ENCODE measurements at regions not wholly inside any gene's neighbourhood (a gene's known extent, or its start where the extent isn't known, plus 50 kb on each side); places are given as distances from the start of the nearest gene placed in this dataset.

DNA sequence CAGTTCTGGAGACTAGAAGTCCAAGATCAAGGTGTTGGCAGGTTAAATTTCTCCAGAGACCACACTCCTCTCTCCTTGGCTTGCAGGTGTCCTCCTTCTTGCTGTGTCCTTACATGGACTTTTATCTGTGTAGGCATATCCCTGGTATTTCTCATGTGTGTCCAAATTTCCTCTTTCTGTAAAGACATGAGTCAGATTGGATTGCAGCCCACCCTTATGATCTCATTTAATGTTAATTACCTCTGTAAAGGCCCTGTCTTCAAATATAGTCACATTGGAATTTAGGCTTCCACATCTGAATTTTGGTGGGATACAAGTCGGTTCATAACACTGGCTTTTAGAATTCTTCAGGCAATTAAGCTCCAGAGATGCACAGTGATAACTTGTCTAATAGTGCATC is 322.2 kb upstream of the GRIA1 start:
- no peaks in the 10 kb centered on the region for H3K4me1 Mint-ChIP-seq
- H3K27ac Mint-ChIP-seq = no peak overlapping the region
- no peaks in the 10 kb centered on the region for H3K36me3 Mint-ChIP-seq
- H3K4me3 Mint-ChIP-seq = no peak overlapping the region
- no peaks in the 10 kb centered on the region for H3K27me3 Mint-ChIP-seq
- peaks cover 3% of the 10 kb centered on the region for H3K9me3 Mint-ChIP-seq

DNA sequence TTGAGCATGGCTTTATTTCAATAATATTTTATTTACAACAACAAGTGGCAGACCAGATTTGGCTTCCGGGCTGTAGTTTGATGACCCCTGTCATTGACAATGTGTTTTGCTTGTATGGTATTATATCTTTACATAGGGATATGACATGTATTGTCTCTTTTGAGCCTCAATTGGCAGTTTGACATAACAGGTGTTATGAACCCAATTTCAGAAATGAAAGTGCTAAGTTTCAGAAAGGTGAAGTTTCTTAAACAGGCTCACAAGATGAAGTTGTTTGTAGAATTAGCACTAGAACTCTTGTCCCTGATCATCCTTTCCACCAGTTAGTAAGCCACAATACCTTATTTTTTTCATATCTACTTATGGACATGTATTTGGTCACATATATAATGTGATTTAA is 303.0 kb upstream of the GRIA1 start:
- H3K4me3 Mint-ChIP-seq = no peak overlapping the region
- H3K27me3 Mint-ChIP-seq = no peaks in the 10 kb centered on the region
- H3K36me3 Mint-ChIP-seq = no peaks in the 10 kb centered on the region
- peaks cover 8% of the 10 kb centered on the region for H3K9me3 Mint-ChIP-seq
- H3K4me1 Mint-ChIP-seq = no peaks in the 10 kb centered on the region
- H3K27ac Mint-ChIP-seq = no peak overlapping the region

DNA sequence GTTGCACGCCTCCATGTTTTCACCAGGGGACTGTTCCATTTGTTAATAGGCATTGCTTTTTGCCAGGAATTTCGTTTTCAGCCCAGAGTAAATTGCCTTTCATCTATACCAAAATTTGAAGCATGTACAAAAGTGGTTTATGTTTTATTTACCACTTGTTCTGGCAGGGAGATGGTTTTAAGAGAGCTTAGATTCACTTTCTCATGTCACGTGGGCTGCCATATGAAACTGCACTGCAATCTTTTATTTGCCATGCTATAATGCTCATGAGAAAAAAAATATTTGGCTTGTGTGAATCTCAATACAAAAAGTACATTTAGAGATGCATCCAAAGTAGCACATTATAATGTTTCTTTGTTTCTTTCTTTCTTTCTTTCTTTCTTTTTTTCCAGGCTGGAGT is 284.1 kb upstream of the GRIA1 start:
- H3K36me3 Mint-ChIP-seq = no peaks in the 10 kb centered on the region
- no peak overlapping the region for H3K4me3 Mint-ChIP-seq
- H3K27me3 Mint-ChIP-seq = no peaks in the 10 kb centered on the region
- H3K9me3 Mint-ChIP-seq = no peaks in the 10 kb centered on the region
- H3K27ac Mint-ChIP-seq = no peak overlapping the region
- no peaks in the 10 kb centered on the region for H3K4me1 Mint-ChIP-seq

DNA sequence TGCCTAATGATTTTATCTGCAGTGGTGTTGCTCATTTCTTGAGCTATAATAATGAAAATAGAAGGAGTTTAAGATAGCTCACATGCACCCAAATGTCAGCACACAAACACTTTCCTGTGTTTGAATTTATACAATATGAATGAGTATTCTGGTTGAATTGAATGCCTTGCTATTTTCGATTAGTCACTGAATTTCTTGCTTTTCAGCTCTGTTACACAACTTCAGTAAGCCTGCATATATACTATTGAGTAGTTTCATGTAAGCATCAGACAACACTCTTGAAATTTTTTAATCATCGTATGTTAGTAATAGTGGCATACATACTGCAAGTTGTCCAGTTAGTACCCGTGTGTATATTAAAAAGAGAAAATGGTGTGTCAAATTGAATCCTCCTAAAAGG is 281.5 kb upstream of the GRIA1 start:
- no peak overlapping the region for H3K4me3 Mint-ChIP-seq
- H3K36me3 Mint-ChIP-seq = no peaks in the 10 kb centered on the region
- peaks cover 4% of the 10 kb centered on the region for H3K9me3 Mint-ChIP-seq
- H3K27ac Mint-ChIP-seq = no peak overlapping the region
- H3K27me3 Mint-ChIP-seq = no peaks in the 10 kb centered on the region
- H3K4me1 Mint-ChIP-seq = no peaks in the 10 kb centered on the region

DNA sequence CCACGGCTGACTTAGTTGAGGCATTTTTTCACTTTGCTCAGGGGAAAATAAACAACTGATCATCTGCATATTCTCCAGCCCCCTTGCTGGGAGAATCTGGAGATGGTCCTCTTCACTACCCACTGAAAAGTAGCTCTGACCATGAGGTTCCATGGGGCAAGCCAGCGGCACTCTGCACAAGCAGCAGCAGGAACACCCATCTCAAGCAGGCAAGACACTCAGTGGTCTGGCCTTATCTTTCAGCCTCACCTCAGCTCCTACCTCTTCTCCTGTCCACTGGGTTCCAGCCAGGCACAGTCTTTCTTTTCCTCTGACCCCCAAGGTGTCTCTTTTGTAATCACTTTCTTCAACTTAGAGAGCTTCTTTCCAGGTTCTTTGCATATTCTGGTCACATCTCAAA is 280.8 kb upstream of the GRIA1 start:
- no peaks in the 10 kb centered on the region for H3K4me1 Mint-ChIP-seq
- no peak overlapping the region for H3K27ac Mint-ChIP-seq
- no peak overlapping the region for H3K4me3 Mint-ChIP-seq
- H3K27me3 Mint-ChIP-seq = no peaks in the 10 kb centered on the region
- no peaks in the 10 kb centered on the region for H3K36me3 Mint-ChIP-seq
- peaks cover 6% of the 10 kb centered on the region for H3K9me3 Mint-ChIP-seq

DNA sequence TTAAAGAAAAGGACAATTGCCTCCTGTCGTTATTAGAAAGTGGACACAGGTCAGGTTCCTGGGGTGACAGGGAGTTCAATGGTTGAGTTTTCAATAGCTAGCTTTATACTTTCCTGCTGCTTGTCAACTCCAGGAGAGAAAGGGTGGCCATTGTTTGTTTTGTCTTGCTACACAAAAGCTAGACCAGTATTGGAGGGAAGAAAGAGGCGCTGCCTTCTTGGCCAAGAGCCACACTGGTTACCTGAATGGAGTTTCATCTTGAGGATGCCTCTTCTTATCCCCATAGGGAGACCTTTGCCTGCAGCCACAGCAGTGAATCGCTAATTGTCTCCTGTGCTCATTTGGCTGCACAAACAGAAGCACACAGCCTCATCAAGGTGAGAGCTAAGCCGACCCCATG is 279.4 kb upstream of the GRIA1 start:
- H3K9me3 Mint-ChIP-seq = peaks cover 15% of the 10 kb centered on the region
- H3K27me3 Mint-ChIP-seq = no peaks in the 10 kb centered on the region
- no peaks in the 10 kb centered on the region for H3K4me1 Mint-ChIP-seq
- no peak overlapping the region for H3K4me3 Mint-ChIP-seq
- peaks cover 4% of the 10 kb centered on the region for H3K36me3 Mint-ChIP-seq
- H3K27ac Mint-ChIP-seq = no peak overlapping the region

DNA sequence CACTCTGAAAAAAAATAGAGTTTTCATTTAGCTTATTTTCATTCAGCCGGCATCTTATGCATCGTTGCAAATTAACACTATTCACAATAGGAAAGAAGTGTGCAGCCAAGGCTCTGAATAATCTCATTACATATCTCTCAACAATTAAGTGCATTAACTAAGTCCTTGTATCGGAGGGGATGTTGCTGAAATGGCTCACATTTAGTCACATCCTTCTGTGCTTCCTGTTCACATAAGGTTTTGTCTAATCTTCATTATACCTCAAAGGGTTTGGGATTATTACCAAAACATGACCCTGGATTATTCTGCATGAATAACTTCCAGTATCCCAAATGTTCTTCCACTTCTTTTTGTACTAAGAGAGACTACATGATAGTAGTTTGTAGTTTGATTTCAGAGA is 278.0 kb upstream of the GRIA1 start:
- no peak overlapping the region for H3K4me3 Mint-ChIP-seq
- peaks cover 4% of the 10 kb centered on the region for H3K36me3 Mint-ChIP-seq
- no peak overlapping the region for H3K27ac Mint-ChIP-seq
- H3K4me1 Mint-ChIP-seq = no peaks in the 10 kb centered on the region
- peaks cover 21% of the 10 kb centered on the region for H3K9me3 Mint-ChIP-seq
- no peaks in the 10 kb centered on the region for H3K27me3 Mint-ChIP-seq

DNA sequence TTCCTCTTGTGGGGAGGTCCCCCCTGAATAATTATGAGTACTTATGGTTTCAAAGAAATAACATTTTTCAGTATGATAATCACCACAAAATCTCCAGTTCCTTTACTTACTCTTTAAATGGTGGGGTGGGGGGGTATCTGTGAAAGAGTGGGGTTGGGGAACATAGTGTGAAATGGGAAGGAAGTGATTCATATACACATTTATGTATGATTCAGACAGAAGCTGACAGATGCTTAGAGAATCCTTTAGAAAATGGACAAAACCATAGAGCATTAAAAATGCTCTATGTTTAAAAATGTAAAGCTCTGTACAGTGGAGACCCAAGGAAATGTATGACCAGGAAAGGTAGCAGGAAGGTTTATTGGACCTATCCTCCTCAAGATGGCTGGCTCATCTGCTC is 267.5 kb upstream of the GRIA1 start:
- Mint-ChIP-seq H3K9me3 (peaks cover 2% of the 10 kb centered on the region), H3K4me1 (no peaks in the 10 kb centered on the region), H3K27ac (no peak overlapping the region), H3K36me3 (no peaks in the 10 kb centered on the region), H3K4me3 (no peak overlapping the region), H3K27me3 (no peaks in the 10 kb centered on the region)

DNA sequence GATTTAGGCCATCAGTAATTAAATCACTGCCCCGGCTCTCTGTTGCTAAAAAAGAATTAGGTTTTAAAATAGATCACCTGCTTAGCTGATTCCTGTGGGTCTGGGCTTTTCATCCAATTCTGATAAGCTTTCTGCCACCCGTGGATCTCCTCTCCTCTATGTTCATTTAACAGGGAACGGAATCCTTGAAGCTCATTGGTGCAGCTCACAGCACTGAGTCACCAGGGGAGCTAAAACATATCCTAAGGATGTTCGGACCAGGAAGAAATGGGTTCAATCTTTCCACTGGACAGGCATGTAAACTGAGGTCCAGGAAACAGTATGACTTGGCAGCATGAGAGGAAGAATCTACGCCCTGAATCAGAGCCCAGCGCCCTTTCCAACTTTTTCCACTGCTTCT is 267.1 kb upstream of the GRIA1 start:
- no peaks in the 10 kb centered on the region for H3K9me3 Mint-ChIP-seq
- no peak overlapping the region for H3K27ac Mint-ChIP-seq
- no peaks in the 10 kb centered on the region for H3K27me3 Mint-ChIP-seq
- no peaks in the 10 kb centered on the region for H3K36me3 Mint-ChIP-seq
- no peak overlapping the region for H3K4me3 Mint-ChIP-seq
- H3K4me1 Mint-ChIP-seq = no peaks in the 10 kb centered on the region

DNA sequence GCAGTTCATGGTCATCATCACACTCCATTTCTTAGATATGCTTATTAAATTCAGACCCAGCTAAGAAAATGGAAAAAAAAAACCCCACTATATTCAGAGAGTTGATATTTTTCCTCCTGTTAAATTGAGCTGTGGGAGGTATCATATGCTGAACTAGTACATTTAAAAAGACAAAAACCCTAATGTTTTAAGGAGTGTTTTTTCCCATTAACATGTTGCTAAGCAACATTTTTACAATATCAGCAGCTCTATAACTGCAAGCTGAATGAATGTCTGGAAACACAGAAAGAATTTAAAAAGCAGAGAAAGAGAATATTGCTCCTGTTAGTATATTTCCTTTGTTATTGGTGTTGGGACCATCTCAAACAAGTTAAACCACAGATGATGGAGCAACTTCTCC is 265.8 kb upstream of the GRIA1 start:
- H3K27ac Mint-ChIP-seq = no peak overlapping the region
- no peaks in the 10 kb centered on the region for H3K4me1 Mint-ChIP-seq
- no peak overlapping the region for H3K4me3 Mint-ChIP-seq
- H3K9me3 Mint-ChIP-seq = no peaks in the 10 kb centered on the region
- no peaks in the 10 kb centered on the region for H3K27me3 Mint-ChIP-seq
- no peaks in the 10 kb centered on the region for H3K36me3 Mint-ChIP-seq

DNA sequence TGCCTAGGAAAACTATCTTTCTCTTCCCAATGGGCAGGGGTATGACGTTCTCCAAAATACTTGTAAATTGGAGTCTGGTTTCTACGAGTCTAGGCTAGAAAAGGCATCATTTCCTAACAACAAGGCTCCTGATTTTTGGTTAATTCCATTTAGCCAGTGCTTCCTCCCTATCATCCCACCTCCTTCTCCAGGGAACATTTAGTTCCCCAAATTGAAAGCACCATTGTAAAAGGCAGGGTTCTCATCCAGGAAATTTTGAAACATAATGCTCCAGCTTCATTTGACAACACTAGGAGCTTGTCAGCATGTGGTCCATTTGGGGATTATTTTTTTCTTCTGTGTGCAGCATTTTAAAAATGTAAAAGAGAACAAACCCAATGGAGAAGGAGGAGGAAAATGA is 256.5 kb upstream of the GRIA1 start:
- H3K36me3 Mint-ChIP-seq = no peaks in the 10 kb centered on the region
- H3K9me3 Mint-ChIP-seq = no peaks in the 10 kb centered on the region
- H3K4me1 Mint-ChIP-seq = no peaks in the 10 kb centered on the region
- no peak overlapping the region for H3K27ac Mint-ChIP-seq
- no peaks in the 10 kb centered on the region for H3K27me3 Mint-ChIP-seq
- no peak overlapping the region for H3K4me3 Mint-ChIP-seq

DNA sequence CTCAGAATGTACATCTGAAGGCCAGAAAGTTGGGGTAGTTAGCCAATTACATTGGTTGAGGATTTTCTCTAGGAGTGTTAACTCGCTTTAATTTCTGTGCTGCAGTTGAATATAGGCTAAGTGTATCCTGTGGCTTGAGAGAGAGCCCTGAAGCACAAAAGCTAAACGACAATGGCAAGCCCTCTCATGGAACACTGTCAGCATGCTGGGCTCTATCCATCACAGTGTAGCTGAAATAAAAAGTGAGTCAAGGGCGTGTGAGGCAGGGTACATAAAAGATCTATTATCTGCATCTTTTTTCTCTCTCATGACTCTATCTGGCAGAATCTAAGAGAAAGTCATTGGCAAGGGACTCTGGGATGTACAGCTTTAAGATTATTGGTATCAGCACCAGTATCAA is 254.2 kb upstream of the GRIA1 start:
- Mint-ChIP-seq H3K27ac (no peak overlapping the region), H3K4me1 (no peaks in the 10 kb centered on the region), H3K27me3 (no peaks in the 10 kb centered on the region), H3K36me3 (no peaks in the 10 kb centered on the region), H3K9me3 (no peaks in the 10 kb centered on the region), H3K4me3 (no peak overlapping the region)

DNA sequence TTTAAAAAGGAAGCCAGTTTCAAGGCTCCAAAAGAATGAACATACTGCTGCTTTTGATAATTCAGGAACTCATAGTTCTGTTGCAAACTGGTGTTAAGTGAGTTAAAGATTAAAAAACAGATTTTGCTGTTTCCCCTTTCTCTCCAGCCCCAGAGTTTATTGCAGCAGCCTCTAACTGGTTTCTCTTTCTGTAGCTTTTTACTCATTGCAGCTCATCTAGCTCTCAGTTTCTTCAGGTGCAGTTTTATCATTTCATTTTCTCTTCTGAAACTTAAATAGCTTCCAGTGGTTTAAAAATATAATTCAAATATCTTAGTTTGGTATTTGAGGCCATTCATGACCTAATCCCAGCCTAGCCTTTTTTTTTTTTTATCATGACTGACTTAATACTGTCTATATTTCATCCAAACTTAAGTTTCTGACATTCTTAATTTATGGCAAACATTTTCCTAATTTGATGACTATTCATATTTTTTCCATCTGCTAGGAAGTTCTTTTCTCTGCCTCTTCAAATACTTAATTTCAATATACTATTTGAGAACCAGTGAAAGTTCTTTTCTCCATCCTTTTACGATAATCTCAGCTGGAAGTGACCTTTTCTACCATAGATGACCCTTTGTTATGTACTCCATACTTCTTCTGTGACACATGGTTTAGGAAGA is 252.7 kb upstream of the GRIA1 start:
- Mint-ChIP-seq H3K9me3 (no peaks in the 10 kb centered on the region), H3K27me3 (no peaks in the 10 kb centered on the region), H3K27ac (no peak overlapping the region), H3K36me3 (no peaks in the 10 kb centered on the region), H3K4me3 (no peak overlapping the region), H3K4me1 (no peaks in the 10 kb centered on the region)

DNA sequence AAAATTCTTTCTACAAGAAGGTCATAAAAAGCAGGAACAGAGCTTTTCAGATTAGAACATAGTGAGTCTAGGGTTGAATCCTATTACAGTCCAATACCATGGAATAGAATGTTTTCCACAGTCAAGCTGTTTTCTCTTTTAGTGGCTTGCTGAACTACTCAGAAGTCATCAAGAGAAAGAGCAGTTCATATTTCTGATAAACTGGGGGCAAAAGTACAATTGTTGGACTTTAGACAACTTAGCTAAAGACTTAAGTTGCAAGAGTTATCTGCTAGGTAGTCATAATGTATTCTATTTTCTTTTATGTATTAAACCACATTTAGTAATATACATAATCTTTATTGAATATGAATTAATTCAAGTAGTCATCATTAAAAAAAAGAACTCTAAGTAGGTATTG is 233.1 kb upstream of the GRIA1 start:
- Mint-ChIP-seq H3K4me1 (no peaks in the 10 kb centered on the region), H3K36me3 (no peaks in the 10 kb centered on the region), H3K9me3 (no peaks in the 10 kb centered on the region), H3K27me3 (no peaks in the 10 kb centered on the region), H3K27ac (no peak overlapping the region), H3K4me3 (no peak overlapping the region)

DNA sequence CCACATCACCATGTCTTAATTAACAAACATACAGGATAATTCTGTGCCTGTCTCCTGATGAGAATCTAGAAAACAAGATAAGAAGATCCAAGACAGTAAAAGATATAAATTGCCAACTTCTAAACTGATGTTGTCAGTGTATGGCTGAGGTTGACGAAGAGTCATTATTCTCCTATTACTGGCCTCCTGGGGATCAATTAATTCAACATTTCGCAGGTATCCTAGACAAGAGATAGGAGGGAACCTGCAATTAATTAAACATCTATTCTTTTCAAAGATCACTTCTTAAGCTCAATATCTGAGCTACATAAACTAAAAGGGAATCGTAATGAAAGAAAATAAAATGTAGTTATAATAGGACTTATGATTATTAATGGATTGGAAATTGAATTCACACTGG is 232.0 kb upstream of the GRIA1 start:
- Mint-ChIP-seq H3K4me1 (no peaks in the 10 kb centered on the region), H3K27me3 (no peaks in the 10 kb centered on the region), H3K36me3 (no peaks in the 10 kb centered on the region), H3K27ac (no peak overlapping the region), H3K9me3 (no peaks in the 10 kb centered on the region), H3K4me3 (no peak overlapping the region)

DNA sequence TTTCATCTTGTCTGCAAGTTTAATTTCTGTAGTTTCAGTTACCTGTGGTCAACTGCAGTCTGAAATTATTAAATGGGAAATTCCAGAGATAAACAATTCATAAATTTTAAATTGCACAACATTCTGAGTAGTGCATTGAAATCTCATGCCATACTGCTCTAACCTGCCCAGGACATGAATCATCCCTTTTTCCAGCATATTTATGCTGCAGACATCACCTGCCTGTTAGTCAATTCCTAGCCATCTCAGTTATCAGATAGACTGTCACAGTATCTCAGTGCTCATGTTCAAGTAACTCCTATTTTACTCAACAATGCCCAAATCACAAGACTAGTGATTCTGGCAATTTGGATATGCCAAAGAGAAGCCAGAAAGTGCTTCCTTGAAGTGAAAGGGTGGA is 223.0 kb upstream of the GRIA1 start:
- H3K9me3 Mint-ChIP-seq = peaks cover 11% of the 10 kb centered on the region
- no peaks in the 10 kb centered on the region for H3K27me3 Mint-ChIP-seq
- H3K4me3 Mint-ChIP-seq = no peak overlapping the region
- peaks cover 1% of the 10 kb centered on the region for H3K36me3 Mint-ChIP-seq
- H3K27ac Mint-ChIP-seq = no peak overlapping the region
- H3K4me1 Mint-ChIP-seq = no peaks in the 10 kb centered on the region

DNA sequence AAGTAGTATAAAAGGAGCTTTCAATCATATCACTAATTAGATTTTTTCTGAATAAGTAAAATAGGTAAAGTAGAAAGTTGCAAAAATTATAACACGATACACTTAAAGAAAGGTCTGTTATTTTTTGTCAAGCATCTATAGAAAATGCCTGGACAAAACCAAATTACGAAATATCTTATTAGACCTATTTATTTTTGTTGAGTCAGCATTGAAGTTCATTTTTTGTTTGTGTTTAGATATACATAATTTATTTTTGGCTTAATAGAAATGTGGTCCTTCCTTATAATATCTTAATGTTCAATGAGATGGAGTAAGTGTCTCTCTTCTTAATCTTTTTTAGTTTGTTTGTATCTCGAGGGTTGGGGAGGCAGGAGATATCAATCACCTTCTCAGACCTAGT is 214.8 kb upstream of the GRIA1 start:
- Mint-ChIP-seq H3K4me1 (no peaks in the 10 kb centered on the region), H3K27ac (no peak overlapping the region), H3K4me3 (no peak overlapping the region), H3K9me3 (peaks cover 5% of the 10 kb centered on the region), H3K27me3 (no peaks in the 10 kb centered on the region), H3K36me3 (no peaks in the 10 kb centered on the region)
